ENCODE measurements at regions not wholly inside any gene's neighbourhood (a gene's known extent, or its start where the extent isn't known, plus 50 kb on each side); places are given as distances from the start of the nearest gene placed in this dataset.

GRCh38 chr12:90393089-90393488 lies 561.9 kb downstream of the CCER1 start:
- FAIRE-seq = no peak

- FAIRE-seq = peak; percentile 69
These were observed 564.0 kb downstream of the CCER1 start for GRCh38 chr12:90390947-90391346.

GRCh38 chr12:90368081-90368480 lies 586.9 kb downstream of the CCER1 start:
- FAIRE-seq = no peak

- no peak for FAIRE-seq
These were observed 588.7 kb downstream of the CCER1 start for GRCh38 chr12:90366286-90366685.

- no peak for FAIRE-seq
These were observed 594.7 kb downstream of the CCER1 start for GRCh38 chr12:90360300-90360699.

- FAIRE-seq = no peak
These were observed 599.1 kb downstream of the CCER1 start for GRCh38 chr12:90355711-90356355.

- FAIRE-seq = no peak
These were observed 611.0 kb downstream of the CCER1 start for GRCh38 chr12:90343966-90344365.

GRCh38 chr12:90342081-90342480 lies 612.9 kb downstream of the CCER1 start:
- no peak for FAIRE-seq

GRCh38 chr12:90339837-90340236 lies 615.1 kb downstream of the CCER1 start:
- FAIRE-seq = no peak

- no peak for FAIRE-seq
These were observed 616.6 kb downstream of the CCER1 start for GRCh38 chr12:90338365-90338764.

GRCh38 chr12:90337018-90337417 lies 618.0 kb downstream of the CCER1 start:
- FAIRE-seq = no peak

GRCh38 chr12:90335566-90335965 lies 619.4 kb downstream of the CCER1 start:
- no peak for FAIRE-seq

GRCh38 chr12:90333939-90334338 lies 621.0 kb downstream of the CCER1 start:
- no peak for FAIRE-seq

- no peak for FAIRE-seq
These were observed 621.6 kb downstream of the CCER1 start for GRCh38 chr12:90333424-90333823.

GRCh38 chr12:90331821-90332220 lies 623.2 kb downstream of the CCER1 start:
- no peak for FAIRE-seq

- no peak for FAIRE-seq
These were observed 622.6 kb upstream of the ATP2B1 start for GRCh38 chr12:90331262-90331661.

GRCh38 chr12:90327793-90328743 lies 619.4 kb upstream of the ATP2B1 start:
- no peak for FAIRE-seq

GRCh38 chr12:90323217-90323616 lies 614.6 kb upstream of the ATP2B1 start:
- FAIRE-seq = no peak

GRCh38 chr12:90322006-90322405 lies 613.4 kb upstream of the ATP2B1 start:
- FAIRE-seq = no peak

GRCh38 chr12:90321369-90321768 lies 612.7 kb upstream of the ATP2B1 start:
- no peak for FAIRE-seq

- no peak for FAIRE-seq
These were observed 602.9 kb upstream of the ATP2B1 start for GRCh38 chr12:90311561-90311960.

GRCh38 chr12:90305379-90305778 lies 596.7 kb upstream of the ATP2B1 start:
- FAIRE-seq = no peak

- no peak for FAIRE-seq
These were observed 595.6 kb upstream of the ATP2B1 start for GRCh38 chr12:90304231-90304630.

- FAIRE-seq = peak; percentile 33
These were observed 595.1 kb upstream of the ATP2B1 start for GRCh38 chr12:90303771-90304170.
